NCI-H524 (cell line): ENCODE measurements at regions not wholly inside any gene's neighbourhood (a gene's known extent, or its start where the extent isn't known, plus 50 kb on each side); places are given as distances from the start of the nearest gene placed in this dataset.

Source experiments
- DNase-seq, 2 experiments: peaks; one replicate each; lab custom pipeline; 2025; lab: John Stamatoyannopoulos, UW

DNA sequence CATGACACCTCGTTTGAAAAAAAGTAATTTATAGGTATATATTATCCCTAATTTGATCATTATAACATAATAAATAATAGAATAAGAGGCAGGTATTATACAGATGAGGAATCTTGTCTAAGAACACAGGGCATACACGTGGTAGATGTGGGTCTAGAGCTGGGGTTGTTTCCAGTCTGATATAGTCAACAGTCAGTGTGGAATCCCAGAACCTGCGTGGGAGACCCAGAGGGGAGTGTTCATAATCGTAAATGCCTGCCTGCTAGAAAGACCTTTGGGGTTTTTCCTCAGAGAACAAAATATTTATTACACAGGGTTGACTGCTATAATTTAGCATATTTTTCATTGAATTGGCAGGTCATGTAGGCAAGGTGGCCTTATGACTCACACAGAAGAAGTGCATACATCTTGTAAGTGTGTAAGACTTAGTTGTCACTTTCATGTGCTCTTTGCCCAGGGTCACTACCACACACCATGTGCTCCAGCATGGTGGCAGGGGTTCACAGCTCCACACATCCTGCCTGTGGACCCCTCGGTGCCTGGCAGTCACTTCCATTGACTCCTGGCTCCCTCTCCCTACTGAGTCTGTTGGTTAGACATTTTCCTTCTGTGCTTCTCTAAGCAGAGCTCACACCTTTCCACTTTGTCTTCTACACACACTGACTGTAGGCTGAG, 94.9 kb upstream of the IKZF1 start:
- DNase-seq = no peak

DNA sequence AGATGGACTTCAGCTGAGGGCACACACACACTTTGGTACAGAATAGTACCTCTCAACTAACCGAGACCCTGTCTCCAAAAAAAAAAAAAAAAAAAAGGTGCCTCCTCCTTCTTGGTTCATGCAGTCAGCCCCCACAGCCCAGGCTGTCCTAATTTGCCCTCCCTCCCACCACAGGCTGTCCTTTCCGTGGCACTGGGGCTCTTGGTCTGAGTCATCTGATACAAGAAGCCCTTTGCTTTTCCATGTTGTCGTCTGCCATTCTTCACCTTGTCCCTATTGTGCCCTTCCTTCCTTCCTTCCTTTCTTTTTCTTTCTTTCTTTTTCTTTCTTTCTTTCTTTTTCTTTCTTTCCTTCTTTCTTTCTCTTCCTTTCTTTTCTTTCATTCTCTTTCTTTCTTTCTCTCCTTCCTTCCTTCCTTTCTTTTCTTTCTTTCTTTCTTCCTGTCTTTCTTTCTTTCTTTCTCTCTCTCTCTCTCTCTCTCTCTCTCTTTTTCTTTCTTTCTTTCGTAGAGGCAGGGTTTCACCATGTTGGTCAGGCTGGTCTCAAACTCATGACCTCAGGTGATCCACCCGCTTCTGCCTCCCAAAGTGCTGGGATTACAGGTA, 96.0 kb upstream of the IKZF1 start:
- no peak for DNase-seq

DNA sequence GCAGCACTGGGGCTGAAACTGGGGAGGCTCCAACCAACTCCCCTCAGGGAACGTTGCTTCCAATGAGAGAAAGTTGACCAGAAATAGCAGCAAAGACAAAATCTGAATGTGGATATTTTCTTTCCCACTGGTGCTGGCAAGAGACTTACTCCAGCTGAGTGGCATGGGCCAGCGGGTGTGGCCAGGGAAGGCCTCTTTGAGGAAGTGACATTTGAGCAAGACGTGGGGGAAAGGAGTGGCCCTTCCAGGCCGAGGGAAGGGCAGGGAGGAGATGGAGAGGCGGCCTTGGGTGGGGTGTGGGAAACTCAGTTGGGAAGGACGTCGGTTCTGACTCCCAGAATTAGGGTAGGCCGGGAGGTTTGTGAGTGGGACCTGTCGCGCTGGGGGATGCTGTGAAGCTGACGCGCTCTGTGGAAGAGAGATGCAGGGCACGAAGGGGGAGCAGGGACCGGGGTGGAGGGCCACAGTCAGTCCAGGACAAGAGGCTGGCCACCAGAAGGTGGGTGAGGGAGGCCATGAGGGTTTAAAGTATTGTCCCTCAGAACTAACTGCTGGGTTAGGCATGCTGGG, 96.7 kb upstream of the IKZF1 start:
- no peak for DNase-seq

DNA sequence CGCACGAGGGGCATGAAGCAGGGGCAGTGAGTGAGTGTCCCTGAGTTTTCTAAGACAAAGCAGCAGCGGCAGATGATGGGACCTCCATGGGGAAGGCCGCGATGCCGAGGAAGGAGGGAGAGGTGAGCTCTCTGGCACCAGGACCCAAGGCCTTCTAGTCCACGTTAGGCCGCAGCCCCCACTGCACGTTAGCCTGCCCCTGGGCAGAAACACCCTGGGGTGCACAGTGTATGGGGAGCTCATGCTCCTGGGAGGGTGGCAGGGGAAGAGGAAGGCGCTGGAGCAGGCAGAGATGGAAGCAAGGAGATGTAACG, 97.3 kb upstream of the IKZF1 start:
- no peak for DNase-seq

DNA sequence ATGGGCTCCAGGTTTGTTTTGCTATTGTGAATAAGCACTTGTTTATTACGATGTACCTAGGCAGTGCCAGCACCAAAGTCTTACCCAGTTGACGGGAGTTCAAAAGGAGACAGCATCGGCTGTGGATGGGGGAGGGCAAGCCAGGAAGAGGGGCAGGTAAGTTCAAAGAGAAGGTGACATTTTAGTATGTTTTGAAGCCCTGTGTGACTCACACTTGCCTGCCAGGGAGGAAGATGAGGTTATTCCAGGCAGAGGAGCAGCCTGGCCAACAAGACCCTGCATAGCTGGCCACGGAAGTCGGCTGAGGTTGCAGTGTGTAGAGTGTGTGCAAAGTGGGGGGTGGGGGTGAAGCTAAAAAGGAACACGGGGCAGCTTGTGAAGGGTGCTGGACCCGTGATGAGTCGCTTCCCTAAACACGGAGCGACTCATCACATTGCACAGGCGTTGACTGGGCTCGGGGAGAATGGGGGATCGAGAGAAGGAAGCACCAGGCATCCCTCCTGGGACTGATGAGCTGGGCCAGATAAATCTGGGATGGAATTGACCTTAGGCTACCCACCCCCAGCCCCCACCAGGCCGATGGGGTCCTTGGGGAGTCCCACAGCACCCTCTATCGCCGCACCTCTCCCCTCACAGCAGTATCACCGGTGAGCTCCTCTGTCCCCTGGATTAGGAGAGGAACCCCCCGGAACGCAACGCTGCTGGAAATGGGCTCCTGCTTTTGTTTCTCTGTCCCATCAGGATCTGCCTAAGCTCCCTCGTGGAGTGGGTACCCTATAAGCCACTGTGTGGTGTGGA, 97.9 kb upstream of the IKZF1 start:
- DNase-seq = no peak

DNA sequence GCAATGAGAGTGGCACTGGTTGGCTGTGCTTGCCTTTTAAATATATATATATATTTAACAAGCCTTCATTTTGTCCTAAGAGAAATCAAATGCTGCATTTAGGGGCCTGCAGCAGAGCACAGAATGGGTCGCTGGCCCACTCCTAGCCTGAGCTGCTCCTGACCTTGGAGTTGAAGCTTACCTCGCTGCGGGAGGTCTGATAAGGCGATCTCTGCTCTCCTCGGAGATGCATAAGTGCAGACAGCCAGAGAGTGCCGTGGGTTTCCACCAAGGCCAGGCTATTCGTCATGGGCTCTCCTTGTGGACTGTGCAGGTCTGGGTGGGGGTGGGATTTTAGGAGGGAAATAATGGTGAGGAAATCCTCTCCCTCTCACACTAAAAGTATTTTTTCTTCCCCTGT, 99.5 kb upstream of the IKZF1 start:
- DNase-seq = no peak

DNA sequence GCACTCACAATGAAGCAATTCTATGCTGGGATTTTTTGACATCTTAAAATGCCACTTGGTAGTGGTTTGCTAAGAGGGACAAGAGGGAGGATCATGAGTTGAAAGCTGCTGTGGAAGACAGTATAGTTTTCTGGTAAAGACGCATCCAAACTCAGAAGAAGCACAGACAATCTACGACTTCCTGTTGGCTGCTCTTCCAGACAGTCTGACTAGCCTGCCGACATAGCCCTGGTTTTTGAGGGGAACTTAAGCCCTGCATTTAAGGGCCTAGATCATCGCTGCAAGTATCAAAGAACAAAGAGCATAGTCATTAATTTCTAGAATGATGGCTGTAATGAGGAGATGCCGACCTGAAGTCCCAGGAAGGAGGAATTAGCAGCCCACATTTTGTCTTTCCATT, 99.9 kb upstream of the IKZF1 start:
- no peak for DNase-seq

DNA sequence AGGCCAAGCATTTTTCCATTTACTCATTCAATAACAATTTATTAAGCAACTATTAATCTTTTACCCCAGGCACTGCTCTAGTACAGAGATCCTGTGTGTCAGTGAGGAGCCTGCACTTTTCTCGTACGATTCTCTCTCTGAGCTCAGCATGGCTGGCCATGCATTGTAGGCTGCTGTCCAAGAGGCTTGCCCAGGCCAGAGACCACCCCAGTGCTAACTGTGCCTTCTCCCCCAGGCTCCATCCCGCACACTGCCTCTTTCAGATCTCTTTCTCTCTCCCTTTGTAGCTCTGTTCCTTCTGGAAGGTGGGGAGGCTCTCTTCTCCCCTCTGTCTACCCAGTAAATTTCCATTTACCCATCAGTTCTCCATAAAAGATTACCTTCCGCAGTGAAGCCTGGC, 101.0 kb upstream of the IKZF1 start:
- no peak for DNase-seq

DNA sequence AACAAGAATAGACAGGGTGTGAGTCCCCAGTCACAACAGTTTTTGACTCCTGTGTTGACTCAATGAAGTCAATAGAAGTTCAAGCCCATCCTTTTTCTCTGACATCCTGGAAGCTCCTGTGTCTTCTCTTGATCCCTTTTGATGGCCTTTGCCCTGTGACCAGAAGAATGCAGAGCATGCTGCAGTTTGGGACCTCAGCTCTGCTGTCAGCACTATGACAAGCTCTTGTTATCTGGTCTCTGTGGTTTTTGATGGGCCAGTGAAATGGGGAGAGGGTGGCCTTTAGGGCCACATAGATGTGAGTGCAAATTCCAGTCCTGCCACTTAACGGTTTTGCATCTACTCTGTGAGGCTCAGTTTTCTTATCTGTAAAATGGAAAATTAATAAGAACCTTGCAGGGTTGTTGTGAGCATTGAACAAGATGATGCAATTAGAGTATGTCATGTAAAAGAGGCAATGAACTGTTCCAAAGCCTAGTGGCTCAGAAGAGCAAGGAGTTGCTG, 102.4 kb upstream of the IKZF1 start:
- DNase-seq = no peak

DNA sequence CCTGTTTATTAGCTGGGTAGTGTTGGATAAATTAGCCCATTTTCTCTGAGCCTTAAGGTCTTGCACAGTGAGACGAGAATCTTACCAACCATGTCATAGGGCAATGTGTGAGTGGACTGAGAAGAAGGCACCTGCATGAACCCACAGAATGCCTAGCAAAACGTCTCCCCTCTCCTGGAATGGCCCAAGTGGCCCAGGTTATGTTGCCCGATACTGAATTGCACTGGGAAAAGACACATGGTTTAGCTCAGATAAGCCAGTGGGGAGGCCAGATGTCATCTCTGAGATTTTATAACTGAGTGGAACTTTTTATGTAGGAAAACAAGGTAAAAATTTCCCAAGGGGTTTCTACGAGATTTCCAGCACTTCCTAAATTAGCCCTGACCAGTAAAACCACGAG, 104.7 kb upstream of the IKZF1 start:
- DNase-seq = no peak

DNA sequence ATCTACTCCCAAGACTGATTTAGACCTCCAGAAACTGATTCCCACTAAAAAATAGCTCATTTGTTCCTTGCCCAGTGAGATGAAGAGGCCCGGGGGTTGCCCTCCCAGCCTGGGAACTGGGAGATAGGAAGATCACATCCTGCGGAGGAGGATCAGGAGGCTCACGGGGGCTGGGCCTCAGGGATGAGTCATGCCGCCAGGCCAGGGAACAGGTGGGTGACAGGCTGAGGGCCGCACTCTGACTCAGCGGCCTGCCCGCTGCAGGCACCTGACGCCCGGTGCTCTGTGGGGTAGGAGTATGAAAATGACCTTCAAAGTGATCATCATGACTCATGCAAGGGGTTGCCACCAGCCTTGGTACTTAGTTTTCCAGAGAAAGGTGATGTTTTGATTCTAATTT, 104.5 kb upstream of the ZPBP start:
- DNase-seq = peak; percentile 3 to 4

DNA sequence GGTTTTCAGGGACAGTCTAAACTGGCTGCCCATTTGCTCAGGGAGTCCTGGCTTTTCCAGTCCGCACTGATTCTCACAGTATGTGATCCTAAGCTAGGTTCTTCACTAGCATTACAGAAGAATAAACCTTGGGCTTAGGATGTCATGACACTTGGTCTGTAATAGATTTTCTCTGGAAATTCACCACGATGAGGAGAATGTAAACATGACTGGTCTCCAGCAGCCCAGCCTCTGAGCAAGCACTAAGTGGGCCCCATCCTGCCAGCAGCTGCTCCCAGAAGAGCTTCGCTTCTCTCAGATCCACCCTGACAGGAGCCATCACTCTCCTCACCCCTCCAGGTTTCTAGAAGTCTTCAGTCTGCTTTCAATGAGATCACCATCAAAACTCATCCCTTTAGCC, 103.7 kb upstream of the ZPBP start:
- DNase-seq = peak in 1 of 2 experiments; percentile 3

DNA sequence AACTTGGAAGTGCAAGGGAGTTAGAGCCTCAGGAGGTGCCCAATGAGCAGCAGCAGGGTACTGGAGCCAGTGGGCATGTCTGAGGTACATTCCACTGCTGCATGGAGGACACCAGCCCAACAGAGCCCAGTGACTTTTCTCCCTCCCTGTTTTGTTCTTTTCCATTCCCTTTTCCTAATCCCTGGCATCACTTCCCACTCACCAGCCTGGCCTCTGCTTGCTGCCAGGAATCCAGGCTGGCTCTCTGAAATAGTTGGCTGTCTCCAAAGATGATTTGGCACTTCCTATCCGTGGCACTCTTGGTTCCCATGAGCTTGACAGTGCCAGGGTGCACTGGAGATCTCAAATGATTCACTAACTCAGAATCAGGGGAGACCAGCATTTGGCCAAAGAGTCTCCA, 97.7 kb upstream of the ZPBP start:
- DNase-seq = no peak

DNA sequence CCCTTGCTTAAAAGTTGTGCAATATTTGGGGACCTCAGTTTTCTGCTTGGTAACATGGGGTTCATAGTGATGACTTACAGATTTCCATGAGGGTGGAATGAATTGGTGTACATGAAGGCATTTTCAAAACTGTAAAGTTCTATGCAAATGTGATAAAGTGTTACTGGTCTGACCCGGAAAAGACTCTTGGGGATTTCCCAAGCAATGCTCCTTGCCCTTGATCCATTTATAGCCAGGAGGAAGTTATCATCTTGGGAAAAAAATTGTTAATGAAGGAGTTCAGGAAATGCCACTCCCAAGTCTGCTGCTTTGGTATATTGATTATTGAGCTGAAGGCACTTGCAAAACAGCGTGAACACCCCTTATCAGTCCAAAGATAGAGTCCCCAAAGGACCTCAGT, 96.3 kb upstream of the ZPBP start:
- DNase-seq = no peak

DNA sequence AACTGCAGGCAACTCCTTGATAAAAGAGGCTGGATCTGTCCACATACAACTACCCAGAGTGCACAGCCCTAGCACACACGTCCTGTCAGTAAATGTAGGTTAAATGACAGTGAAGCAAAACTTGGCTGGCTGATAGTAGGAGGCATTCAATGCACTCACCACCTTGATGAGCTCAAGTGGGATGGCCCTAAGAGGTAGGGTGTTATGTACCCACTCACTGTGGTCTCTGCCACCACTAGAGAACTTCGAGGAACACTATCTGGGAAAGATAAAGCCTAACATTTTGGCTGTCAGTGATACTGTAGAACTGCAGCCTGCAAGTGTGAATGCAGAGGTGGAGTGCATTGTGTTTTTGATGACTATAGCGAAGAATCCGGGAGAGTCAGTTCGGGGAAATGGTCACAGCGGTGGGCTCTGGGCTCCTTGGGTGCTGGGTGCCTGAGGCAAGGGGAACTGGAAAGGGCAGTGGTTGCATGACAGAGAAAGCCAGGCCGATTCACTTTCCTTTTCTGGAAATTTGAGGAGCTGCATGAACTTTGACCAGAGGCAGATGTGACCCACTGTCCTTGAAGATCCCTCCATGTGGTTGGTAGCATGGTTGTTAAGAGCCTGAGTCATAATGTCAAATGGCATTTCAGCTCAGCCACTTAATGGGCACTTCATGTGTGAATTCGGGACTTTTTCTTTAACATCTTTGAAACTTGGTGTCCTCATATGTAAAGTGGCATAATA, 93.1 kb upstream of the ZPBP start:
- DNase-seq = no peak

DNA sequence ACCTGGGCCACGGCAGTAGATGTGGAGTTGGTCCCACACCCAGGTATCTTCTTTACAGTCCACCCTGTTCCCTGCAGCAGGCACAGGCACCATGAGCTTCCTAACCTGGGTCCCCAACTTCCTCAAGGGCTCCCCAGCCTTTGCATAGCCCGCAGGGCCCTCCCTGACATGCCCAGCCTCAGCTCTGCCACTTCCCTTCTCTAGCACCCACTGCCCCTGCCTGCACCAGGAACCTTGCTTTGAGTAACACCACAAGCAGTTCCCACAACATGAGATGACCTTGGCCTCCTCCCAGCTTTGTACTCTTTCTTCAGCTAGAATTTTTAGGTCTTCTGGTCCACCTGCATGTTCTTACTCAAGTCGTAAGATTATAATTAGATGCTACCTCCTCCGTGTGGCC, 92.2 kb upstream of the ZPBP start:
- DNase-seq = no peak

DNA sequence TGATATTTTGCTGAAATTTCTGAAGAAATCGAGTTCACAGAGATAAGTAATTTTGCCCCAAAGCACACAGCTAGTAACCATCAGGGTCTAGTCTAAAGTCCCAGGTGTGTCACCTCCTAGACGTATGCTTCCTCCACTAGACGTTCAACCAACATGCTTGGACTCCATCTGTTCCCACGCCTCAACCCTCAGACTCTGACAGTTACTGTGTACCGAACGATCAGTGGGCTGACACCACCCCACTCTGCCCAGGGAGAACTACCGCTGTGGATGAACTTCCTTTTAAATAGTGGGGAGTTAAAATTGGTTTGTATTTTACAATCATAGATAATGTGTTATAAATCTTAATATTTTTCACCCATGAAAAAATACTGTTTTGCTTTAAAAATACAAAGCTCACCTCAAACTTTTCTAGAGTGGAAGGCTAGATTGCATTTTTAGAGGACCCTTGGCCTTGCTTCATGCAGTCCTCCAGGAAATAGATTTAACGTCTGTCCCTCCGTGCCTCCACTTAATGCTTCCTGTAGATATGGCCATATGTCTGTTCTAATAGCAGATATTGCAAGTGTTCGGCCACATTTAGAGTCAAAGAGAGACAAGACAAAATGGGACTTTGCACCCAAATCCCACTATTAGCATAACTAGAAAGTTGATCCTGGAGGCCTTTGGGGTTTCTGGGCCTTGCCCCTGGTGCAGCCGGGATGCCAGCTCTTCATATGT, 91.4 kb upstream of the ZPBP start:
- no peak for DNase-seq

DNA sequence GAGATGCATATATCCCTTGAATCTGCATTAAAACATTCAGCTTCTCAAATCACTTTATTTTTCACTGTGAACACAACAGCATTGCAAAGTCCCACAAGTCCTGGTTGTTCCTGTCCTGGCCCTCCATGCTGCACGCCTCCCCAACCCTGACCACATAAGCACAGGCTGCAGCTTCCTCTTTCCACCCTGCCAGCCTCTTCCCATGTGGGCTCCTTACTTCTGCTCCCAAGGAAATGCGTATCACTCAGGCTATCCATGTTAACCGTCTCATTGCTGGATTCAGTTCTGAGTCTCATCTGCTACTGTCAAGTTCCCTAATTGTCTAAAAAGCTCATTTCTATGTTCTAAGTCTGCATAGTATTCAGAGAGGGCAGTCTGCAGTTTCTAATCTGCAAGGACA, 89.7 kb upstream of the ZPBP start:
- DNase-seq = no peak

DNA sequence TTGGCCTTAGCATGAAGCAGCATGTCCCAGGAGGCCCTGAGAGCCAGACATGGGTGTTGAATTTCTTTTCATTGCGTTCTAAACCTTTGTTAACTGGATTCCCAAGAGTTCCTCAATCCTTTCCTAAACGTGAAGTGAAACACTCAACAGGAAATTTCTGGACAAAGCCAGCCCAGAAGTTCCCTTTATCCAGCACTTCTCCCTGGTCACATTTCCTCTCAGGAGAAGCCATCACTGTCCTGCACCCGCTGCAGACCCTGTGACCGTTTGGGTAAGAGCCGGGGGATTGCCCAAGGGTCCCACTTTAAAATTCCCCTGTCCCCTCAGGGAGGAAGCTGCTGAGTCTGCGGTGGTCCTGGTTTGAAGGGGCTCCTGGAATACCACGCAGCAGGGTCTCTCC, 88.0 kb upstream of the ZPBP start:
- DNase-seq = no peak

DNA sequence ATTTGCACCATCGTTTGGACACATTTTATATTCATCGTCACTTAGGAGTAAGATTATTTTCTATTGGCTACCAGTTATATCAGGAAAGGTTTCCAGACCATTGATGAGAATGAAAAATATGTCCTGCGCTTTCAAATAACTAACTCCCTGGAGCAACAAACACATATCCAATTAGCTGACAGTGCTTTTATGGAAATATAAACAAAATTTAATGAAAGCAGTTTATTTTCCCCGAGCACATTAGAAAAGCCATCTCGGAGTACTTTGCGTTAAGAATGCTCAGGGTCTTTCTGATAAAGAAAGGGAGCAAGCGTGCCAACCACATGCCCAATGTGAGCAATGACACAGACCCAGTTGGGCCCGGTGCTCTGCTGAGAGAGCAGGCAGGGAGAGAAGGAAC, 85.1 kb upstream of the ZPBP start:
- DNase-seq = no peak

DNA sequence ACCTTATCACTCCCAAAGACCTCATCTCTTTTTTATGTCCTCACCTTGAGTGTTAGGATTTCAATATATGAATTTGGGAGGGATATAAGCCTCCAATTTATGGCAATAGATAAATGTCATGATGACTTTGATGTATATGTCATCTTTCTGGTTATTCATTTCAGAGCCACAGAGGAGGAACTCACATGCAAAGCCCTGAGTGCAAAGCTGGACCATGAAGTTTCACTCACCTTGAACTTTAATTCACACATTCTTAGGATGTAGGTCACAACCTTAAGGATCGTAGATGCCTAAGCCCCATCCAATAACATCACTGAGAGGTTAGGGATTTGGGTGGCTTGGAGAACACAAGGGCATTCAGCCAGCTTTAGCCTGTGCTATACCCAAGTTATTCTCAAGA, 81.9 kb upstream of the ZPBP start:
- no peak for DNase-seq
